HEK293T (cell line): ENCODE measurements at regions not wholly inside any gene's neighbourhood (a gene's known extent, or its start where the extent isn't known, plus 50 kb on each side); places are given as distances from the start of the nearest gene placed in this dataset.

Source experiments
- FOXA1 ChIP-seq: fragments of 450-650 bp; IDR thresholded peaks from 2 replicates; pipeline ENCODE4 v1.6.1; 2016; ENCODE audit warnings: mild to moderate bottlenecking
- HDGF ChIP-seq: fragments of 450-650 bp; IDR thresholded peaks from 2 replicates; pipeline ENCODE4 v1.6.1; 2017; ENCODE audit warnings: antibody characterized with exemption, borderline replicate concordance
- TF ChIP-seq, protein P1 (sequence below): fragments of 450-650 bp; IDR thresholded peaks from 2 replicates; pipeline ENCODE4 v1.6.1; 2016

- TF ChIP-seq, protein P1, sequence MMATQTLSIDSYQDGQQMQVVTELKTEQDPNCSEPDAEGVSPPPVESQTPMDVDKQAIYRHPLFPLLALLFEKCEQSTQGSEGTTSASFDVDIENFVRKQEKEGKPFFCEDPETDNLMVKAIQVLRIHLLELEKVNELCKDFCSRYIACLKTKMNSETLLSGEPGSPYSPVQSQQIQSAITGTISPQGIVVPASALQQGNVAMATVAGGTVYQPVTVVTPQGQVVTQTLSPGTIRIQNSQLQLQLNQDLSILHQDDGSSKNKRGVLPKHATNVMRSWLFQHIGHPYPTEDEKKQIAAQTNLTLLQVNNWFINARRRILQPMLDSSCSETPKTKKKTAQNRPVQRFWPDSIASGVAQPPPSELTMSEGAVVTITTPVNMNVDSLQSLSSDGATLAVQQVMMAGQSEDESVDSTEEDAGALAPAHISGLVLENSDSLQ, result no peak
- no peak for TF ChIP-seq HDGF
- TF ChIP-seq FOXA1, result no peak
These were observed 79.6 kb downstream of the RPL10L start for GRCh38 chr14:46571970-46572369.
